Small intestine (tissue), 7 donors: ENCODE measurements at regions not wholly inside any gene's neighbourhood (a gene's known extent, or its start where the extent isn't known, plus 50 kb on each side); places are given as distances from the start of the nearest gene placed in this dataset.
"Not testable (repeated sequence)": the region's sequence is repeated elsewhere in the genome, so short reads cannot be mapped to it uniquely, and the experiment has no call there.

Experiments used
- DNase-seq, 2 donors: peaks; one replicate each; pipeline versions ENCODE4 v3.0.0 to v3.0.0-alpha.2; 2013
- FAIRE-seq: peaks from 2 replicates; lab custom pipeline; 2012; peaks lifted over from hg19 to GRCh38; lab: Jason Lieb, UNC
- H3K27ac ChIP-seq, 3 donors: one replicate each; pipeline ENCODE4 v1.5.1; 2013; ENCODE audit warnings: low read length in 2 of 3, mild to moderate bottlenecking in 2 of 3, control low read depth in 1 of 3, inconsistent platforms in 1 of 3, low read depth in 1 of 3, moderate library complexity in 1 of 3
- H3K27me3 ChIP-seq, 3 donors: one replicate each; pipeline ENCODE4 v1.6.1; 2013; ENCODE audit warnings: low read length in 3 of 3, inconsistent platforms in 1 of 3; ENCODE audit not compliant: control insufficient read depth in 3 of 3, insufficient read depth in 3 of 3
- H3K36me3 ChIP-seq, 3 donors: one replicate each; pipeline ENCODE4 v1.6.1; 2013; ENCODE audit warnings: low read length in 3 of 3, inconsistent platforms in 1 of 3, low read depth in 1 of 3, mild to moderate bottlenecking in 1 of 3, moderate library complexity in 1 of 3; ENCODE audit not compliant: control insufficient read depth in 3 of 3, insufficient read depth in 2 of 3
- H3K4me1 ChIP-seq, 3 donors: one replicate each; pipeline ENCODE4 v1.6.1; 2013; ENCODE audit warnings: low read length in 2 of 3, inconsistent platforms in 1 of 3, low read depth in 1 of 3, mild to moderate bottlenecking in 1 of 3, moderate library complexity in 1 of 3; ENCODE audit not compliant: control insufficient read depth in 3 of 3, insufficient read depth in 2 of 3
- H3K4me3 ChIP-seq, 3 donors: one replicate each; pipeline ENCODE4 v1.5.1; 2013; ENCODE audit warnings: low read length in 3 of 3, control low read depth in 1 of 3, inconsistent platforms in 1 of 3, low read depth in 1 of 3, mild to moderate bottlenecking in 1 of 3, moderate library complexity in 1 of 3
- H3K9me3 ChIP-seq, 2 donors: one replicate each; pipeline ENCODE4 v1.6.1; 2013; ENCODE audit warnings: low read depth in 1 of 2, low read length in 1 of 2; ENCODE audit not compliant: control insufficient read depth in 2 of 2, insufficient read depth in 1 of 2
- WGBS, 3 donors: extraction: QIAGEN DNeasy Blood & Tissue Kit; methylation state at CpG; one replicate each; pipeline ENCODE4 v1.1.7; 2013; 5-methylcytosine and 5-hydroxymethylcytosine counted together
- donor health status: healthy with polysubstance abuse.
- donor health status: control.
- donor health status: control.
- donor health status: Bipolar disorder and iron deficiency.
- donor health status: healthy.

DNA sequence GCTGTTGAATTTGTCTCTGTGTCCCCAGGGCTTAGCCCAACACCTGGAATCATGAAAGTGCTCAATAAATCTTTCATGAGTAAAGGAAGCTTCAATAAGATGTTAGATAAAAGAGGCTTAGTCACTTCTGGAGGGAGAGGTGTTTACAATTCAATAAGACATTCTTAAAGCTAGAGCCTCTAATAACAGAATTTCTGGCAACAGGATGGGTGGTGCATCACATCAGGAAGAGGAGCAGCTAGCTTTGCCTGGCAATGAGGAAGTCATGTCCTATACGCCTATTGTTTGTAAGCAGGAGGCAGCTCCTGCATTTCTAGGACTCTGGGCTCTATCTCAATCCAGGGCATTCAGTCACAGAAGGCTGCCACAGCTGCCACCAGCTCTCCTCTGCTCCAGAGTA lies 638.5 kb downstream of the EPM2A start:
- H3K27ac ChIP-seq: no peak overlapping the region
- 21 to 58% (median 54%) methylated on average over 1 of the region's 1 CpG for WGBS, 3 donors
- no peaks in the 10 kb centered on the region for H3K36me3 ChIP-seq
- H3K4me1 ChIP-seq: peaks cover 0 to under 1% (median 0%) of the 10 kb centered on the region in 3 donors
- FAIRE-seq (no peak), DNase-seq (peak in 1 of 2 donors; percentile 17)
- H3K27me3 ChIP-seq: no peaks in the 10 kb centered on the region
- H3K9me3 ChIP-seq: peaks cover 0 to 23% of the 10 kb centered on the region in 2 donors
- H3K4me3 ChIP-seq: no peak overlapping the region

GRCh38 chr6:145098127-145098526 lies 637.2 kb downstream of the EPM2A start:
- H3K27me3 ChIP-seq, H3K4me3 ChIP-seq, FAIRE-seq, H3K4me1 ChIP-seq, DNase-seq, H3K36me3 ChIP-seq, H3K27ac ChIP-seq: not testable (repeated sequence)
- 68 to 79% (median 71%) methylated on average over 6 of the region's 6 CpGs for WGBS, 3 donors
- H3K9me3 ChIP-seq: peaks cover 0 to 23% of the 10 kb centered on the region in 2 donors

DNA sequence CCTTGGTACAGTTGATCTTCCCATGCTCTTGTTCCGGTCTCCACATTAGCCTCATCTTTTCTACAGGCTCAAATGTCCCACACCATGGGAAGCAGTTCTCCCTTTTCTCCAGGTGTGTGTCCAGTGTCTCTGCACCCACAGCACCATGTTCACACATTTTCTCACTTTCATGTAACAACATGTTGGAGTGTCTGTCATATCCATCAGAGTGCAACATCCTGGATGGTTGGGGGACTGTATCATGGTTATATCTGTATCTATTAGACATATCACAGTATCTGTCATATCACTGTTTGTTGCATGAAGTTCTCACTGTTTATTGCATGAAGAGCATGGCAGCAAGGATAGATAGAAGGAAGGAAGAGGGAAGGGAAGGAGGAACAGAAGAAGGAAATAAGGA lies 635.6 kb downstream of the EPM2A start:
- Histone ChIP-seq H3K27ac (no peak overlapping the region), H3K9me3 (peaks cover 0 to 23% of the 10 kb centered on the region in 2 donors), H3K36me3 (no peaks in the 10 kb centered on the region), H3K4me1 (no peaks in the 10 kb centered on the region), H3K4me3 (no peak overlapping the region), H3K27me3 (no peaks in the 10 kb centered on the region)
- 89 to 95% (median 94%) methylated on average over 1 of the region's 1 CpG for WGBS, 3 donors
- FAIRE-seq (no peak), DNase-seq (no peak)

GRCh38 chr6:145110109-145110508 lies 625.2 kb downstream of the EPM2A start:
- H3K9me3 ChIP-seq: no peaks in the 10 kb centered on the region
- DNase-seq: no peak
- no peaks in the 10 kb centered on the region for H3K4me1 ChIP-seq
- no peak for FAIRE-seq
- no peaks in the 10 kb centered on the region for H3K36me3 ChIP-seq
- 59 to 78% (median 64%) methylated on average over 1 of the region's 1 CpG for WGBS, 3 donors
- no peaks in the 10 kb centered on the region for H3K27me3 ChIP-seq
- H3K4me3 ChIP-seq: no peak overlapping the region
- H3K27ac ChIP-seq: no peak overlapping the region

DNA sequence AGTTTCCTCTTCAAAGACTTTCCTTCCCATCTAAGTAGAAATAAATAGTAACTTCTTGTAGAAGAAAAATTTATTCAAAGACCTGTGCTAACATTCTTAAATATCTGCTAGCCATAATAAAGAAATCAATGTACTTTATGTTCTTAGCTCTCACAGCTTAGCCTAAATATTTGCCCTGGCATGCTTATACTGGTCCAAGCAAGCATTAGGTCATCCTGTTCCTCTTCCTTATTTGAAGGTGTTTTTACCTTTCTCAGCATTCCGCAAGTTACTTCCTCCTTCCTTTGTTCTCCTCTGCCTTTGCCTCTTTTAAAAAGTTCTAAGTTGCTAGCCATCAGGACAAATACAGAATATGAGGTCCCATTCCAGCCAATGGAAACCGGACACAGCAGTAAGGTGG lies 623.9 kb downstream of the EPM2A start:
- H3K27me3 ChIP-seq, H3K4me3 ChIP-seq, H3K36me3 ChIP-seq, FAIRE-seq, H3K4me1 ChIP-seq, H3K27ac ChIP-seq, DNase-seq, H3K9me3 ChIP-seq: not testable (repeated sequence)
- WGBS, 3 donors: 90 to 92% (median 91%) methylated on average over 2 of the region's 2 CpGs

- Histone ChIP-seq H3K4me3 (no peak overlapping the region), H3K36me3 (no peaks in the 10 kb centered on the region), H3K4me1 (no peaks in the 10 kb centered on the region), H3K27ac (no peak overlapping the region), H3K9me3 (no peaks in the 10 kb centered on the region), H3K27me3 (no peaks in the 10 kb centered on the region)
- FAIRE-seq (no peak), DNase-seq (no peak)
- WGBS, 3 donors: 71 to 82% (median 77%) methylated on average over 7 of the region's 7 CpGs
These were observed 622.6 kb downstream of the EPM2A start for GRCh38 chr6:145112711-145113148.

DNA sequence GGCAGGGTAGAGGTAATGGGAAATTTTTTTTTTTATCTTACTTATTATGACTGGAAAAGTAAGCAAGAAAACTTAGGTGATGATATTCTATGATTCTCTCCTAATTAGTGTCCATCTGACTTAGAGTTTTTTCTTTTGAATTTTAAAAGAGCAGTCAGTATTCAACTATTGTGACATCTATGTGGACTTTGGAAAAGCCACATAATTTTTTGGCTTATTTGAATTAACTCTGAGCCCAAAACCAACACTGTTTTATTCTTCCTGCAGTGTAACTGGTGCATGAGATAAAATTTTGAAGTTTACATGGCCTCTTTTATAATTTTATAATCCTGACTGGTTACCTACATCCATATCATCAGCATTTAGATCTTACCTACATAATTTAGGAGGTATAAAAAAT lies 619.7 kb downstream of the EPM2A start:
- no peak overlapping the region for H3K4me3 ChIP-seq
- H3K27ac ChIP-seq: no peak overlapping the region
- no peaks in the 10 kb centered on the region for H3K4me1 ChIP-seq
- DNase-seq (no peak), FAIRE-seq (no peak)
- H3K9me3 ChIP-seq: no peaks in the 10 kb centered on the region
- H3K27me3 ChIP-seq: no peaks in the 10 kb centered on the region
- H3K36me3 ChIP-seq: no peaks in the 10 kb centered on the region

DNA sequence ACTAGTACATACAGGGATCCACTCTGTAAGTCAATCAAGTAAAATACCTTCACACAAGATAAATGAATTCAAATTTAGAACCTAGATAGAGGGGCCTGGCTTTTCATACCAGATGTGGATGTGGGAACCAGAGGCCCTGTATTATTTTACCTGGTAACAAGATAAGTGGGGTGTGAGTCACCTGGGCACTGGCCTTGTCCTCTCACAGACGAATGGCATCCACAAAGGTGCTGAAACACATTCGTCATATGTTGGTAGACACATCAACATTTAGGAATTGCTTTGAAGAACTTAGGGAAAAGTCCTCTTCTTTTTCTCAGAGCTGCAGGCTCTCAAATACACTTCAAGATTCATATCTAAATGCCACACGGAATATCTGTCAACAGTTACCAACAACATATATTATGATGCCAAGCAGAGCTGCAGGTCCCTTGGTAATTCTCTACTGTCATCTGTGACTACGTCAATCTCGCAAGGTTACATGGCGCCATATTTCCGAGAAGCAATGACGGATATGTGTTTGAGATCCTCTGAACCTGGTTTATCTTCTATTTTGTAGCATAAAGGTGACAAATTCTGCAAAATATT lies 618.6 kb downstream of the EPM2A start:
- Histone ChIP-seq H3K27me3 (no peaks in the 10 kb centered on the region), H3K36me3 (no peaks in the 10 kb centered on the region), H3K4me3 (no peak overlapping the region), H3K27ac (no peak overlapping the region), H3K4me1 (no peaks in the 10 kb centered on the region), H3K9me3 (no peaks in the 10 kb centered on the region)
- DNase-seq: no peak
- no peak for FAIRE-seq
- WGBS, 3 donors: 84 to 88% (median 85%) methylated on average over 8 of the region's 8 CpGs

GRCh38 chr6:145118224-145118623 lies 617.1 kb downstream of the EPM2A start:
- no peak overlapping the region for H3K4me3 ChIP-seq
- DNase-seq (no peak), FAIRE-seq (no peak)
- no peaks in the 10 kb centered on the region for H3K27me3 ChIP-seq
- H3K9me3 ChIP-seq: peaks cover 0 to 5% of the 10 kb centered on the region in 2 donors
- 72 to 84% (median 79%) methylated on average over 4 of the region's 4 CpGs for WGBS, 3 donors
- no peak overlapping the region for H3K27ac ChIP-seq
- H3K36me3 ChIP-seq: no peaks in the 10 kb centered on the region
- no peaks in the 10 kb centered on the region for H3K4me1 ChIP-seq
